ENCODE measurements at regions not wholly inside any gene's neighbourhood (a gene's known extent, or its start where the extent isn't known, plus 50 kb on each side); places are given as distances from the start of the nearest gene placed in this dataset.

DNA sequence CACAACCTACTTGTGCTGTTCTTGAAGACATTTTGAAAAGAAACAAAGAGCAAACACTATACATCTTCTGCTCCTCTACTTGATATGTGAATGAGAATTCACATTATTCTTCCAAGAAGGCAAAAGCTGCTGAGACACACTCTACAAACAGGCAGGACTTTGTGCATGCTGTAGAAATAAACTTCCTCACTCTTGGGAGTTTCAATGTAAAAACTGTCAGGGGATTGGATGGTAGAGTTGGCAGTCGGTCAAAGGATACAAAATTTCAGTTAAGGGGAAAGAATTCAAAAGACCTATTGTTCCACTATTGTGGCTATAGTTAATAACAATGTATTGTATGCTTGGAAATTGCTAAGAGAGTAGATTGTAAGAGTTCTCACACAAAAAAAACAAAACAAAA is 196.3 kb downstream of the MC4R start (continued):
- no peak for TF ChIP-seq NFE2 (CRISPR knock-in tag; IDR thresholded peaks at IDR 0.05)
- TF ChIP-seq, protein P1, sequence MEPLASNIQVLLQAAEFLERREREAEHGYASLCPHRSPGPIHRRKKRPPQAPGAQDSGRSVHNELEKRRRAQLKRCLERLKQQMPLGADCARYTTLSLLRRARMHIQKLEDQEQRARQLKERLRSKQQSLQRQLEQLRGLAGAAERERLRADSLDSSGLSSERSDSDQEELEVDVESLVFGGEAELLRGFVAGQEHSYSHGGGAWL (CRISPR knock-in tag; IDR thresholded peaks at IDR 0.05): no peak

DNA sequence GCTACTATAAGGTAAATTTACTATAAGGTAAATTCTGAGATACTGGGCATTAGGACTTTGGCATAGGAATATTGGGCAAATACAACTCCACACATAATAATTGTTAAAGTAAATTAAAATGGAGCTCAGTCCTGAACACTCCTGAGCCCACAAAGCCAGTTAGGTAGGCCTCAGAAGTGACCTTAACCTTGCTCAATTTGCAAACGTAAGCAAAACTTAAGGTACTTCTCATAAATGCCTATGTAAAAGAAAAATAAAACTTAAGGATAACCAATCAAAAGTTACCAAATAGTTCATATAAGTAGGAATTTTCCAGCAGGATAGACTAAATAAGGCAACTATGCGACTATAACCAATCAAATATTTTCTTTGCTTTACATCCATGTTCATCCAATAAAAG is 197.7 kb downstream of the MC4R start:
- H3K79me2 ChIP-seq (ENCODE audit: insufficient read depth, low read length): no peaks in the 10 kb centered on the region
- 4% methylated on average over 2 of the region's 2 CpGs for WGBS (ENCODE audit: low lambda C conversion rate)
- no peaks in the 10 kb centered on the region for H3K36me3 ChIP-seq (replicated peaks in 1 of 2; ENCODE audit: control insufficient read depth in 1 of 2, insufficient read depth in 2 of 2, low read length in 2 of 2)
- in situ Hi-C loops (cut with HindIII; ENCODE audit: extremely low pct_ligation_motif_present, low pct_unique_long_range_greater_than_20kb) (no loop called here), intact Hi-C loops (cut with micrococcal nuclease; ENCODE audit: unreplicated experiment) (no loop called here)
- CTCF ChIA-PET (ENCODE audit: low intra/inter-chr PET ratio, low total read pairs): no interaction called here
- TF ChIP-seq SNRNP70 (IDR thresholded peaks at IDR 0.05; ENCODE audit: low read depth, low read length): no peak
- TF ChIP-seq ZSCAN25 (CRISPR knock-in tag; IDR thresholded peaks at IDR 0.05): no peak
- peak; percentile 92 for TF ChIP-seq MAFF (IDR thresholded peaks at IDR 0.05; ENCODE audit: low read depth, low read length)
- TF ChIP-seq PHF5A (CRISPR knock-in tag; IDR thresholded peaks at IDR 0.05; ENCODE audit: low read depth, unreplicated experiment): no peak
- TF ChIP-seq RCOR2 (CRISPR knock-in tag; IDR thresholded peaks at IDR 0.05): no peak
- TF ChIP-seq, protein P2, sequence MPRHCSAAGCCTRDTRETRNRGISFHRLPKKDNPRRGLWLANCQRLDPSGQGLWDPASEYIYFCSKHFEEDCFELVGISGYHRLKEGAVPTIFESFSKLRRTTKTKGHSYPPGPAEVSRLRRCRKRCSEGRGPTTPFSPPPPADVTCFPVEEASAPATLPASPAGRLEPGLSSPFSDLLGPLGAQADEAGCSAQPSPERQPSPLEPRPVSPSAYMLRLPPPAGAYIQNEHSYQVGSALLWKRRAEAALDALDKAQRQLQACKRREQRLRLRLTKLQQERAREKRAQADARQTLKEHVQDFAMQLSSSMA (CRISPR knock-in tag; IDR thresholded peaks at IDR 0.05): no peak
- TF ChIP-seq BORCS8-MEF2B (CRISPR knock-in tag; IDR thresholded peaks at IDR 0.05): no peak
- no peak for TF ChIP-seq CC2D1A (CRISPR knock-in tag; IDR thresholded peaks at IDR 0.05)
- no peak for TF ChIP-seq ZNF7 (CRISPR knock-in tag; IDR thresholded peaks at IDR 0.05)
- TF ChIP-seq NFIC (IDR thresholded peaks at IDR 0.05; ENCODE audit: low read length): no peak
- TF ChIP-seq UBTF (CRISPR knock-in tag; IDR thresholded peaks at IDR 0.05): no peak
- TF ChIP-seq ZFP82 (CRISPR knock-in tag; IDR thresholded peaks at IDR 0.05; ENCODE audit: borderline replicate concordance): no peak
- peak; percentile 80 to 95 for TF ChIP-seq MAFK (conservative IDR thresholded peaks at IDR 0.05 in 1 of 2, IDR thresholded peaks at IDR 0.05 in 1 of 2; ENCODE audit: low read length in 2 of 2)
- no peak for TF ChIP-seq ZMYM2 (CRISPR knock-in tag; IDR thresholded peaks at IDR 0.05)
- no peak for TF ChIP-seq HINFP (CRISPR knock-in tag; IDR thresholded peaks at IDR 0.05; ENCODE audit: low read depth)
- TF ChIP-seq, protein P1 (CRISPR knock-in tag; IDR thresholded peaks at IDR 0.05): no peak
- no peaks in the 10 kb centered on the region for H4K20me1 ChIP-seq (ENCODE audit: insufficient read depth, low read length)
- no peak for ATAC-seq
- no peak overlapping the region for H3K4me2 ChIP-seq (ENCODE audit: low read depth, low read length)
- no peak overlapping the region for H3K27ac ChIP-seq (ENCODE audit: extremely low read length, insufficient read depth, low read length)
- POLR2A ChIA-PET: no interaction called here
- H3K9me3 ChIP-seq (ENCODE audit: low read length): no peaks in the 10 kb centered on the region
- BruUV-seq (replicated peaks): no TSS peak
- no peaks in the 10 kb centered on the region for H3K27me3 ChIP-seq (ENCODE audit: control insufficient read depth in 1 of 2, insufficient read depth in 2 of 2, low read length in 2 of 2)
- no peak for DNase-seq (ENCODE audit: low spot score)
- no peak overlapping the region for H3K4me3 ChIP-seq (replicated peaks in 1 of 3; ENCODE audit: insufficient read depth in 1 of 3, low read depth in 2 of 3, low read length in 3 of 3)
- H3K9ac ChIP-seq (ENCODE audit: insufficient read depth, low read depth, low read length): no peak overlapping the region
- H2AFZ ChIP-seq (ENCODE audit: low read length): no peak overlapping the region
- H3K4me1 ChIP-seq (ENCODE audit: insufficient read depth, low read length): no peaks in the 10 kb centered on the region
- no peak for FAIRE-seq
